Fibroblast of upper back skin (primary cell): ENCODE measurements at regions not wholly inside any gene's neighbourhood (a gene's known extent, or its start where the extent isn't known, plus 50 kb on each side); places are given as distances from the start of the nearest gene placed in this dataset.

Source experiments
- DNase-seq: peaks from one replicate; pipeline ENCODE4 v3.0.0-alpha.2; 2013

DNA sequence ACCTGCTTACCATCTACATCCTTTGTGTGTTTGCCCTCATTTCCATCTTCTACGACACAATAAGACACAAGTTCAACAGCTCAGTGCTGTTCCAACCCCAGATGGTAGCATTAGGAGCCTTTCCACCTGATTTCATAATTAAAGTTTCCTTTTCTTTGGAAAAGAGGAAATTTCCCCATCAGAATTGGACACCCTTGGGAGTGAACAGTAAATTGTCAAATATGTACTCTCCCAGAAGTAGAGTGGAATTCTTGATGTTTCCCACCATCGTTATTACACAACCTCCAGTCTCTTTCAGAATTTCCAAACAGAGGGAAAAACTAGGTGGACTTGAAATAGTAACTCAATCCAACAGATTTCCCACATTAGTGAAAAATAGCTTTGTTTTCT is 337.6 kb upstream of the OR4E1 start:
- no peak for DNase-seq

- no peak for DNase-seq
Measured at GRCh38 chr14:22010545-22011252, 337.1 kb upstream of the OR4E1 start.

DNA sequence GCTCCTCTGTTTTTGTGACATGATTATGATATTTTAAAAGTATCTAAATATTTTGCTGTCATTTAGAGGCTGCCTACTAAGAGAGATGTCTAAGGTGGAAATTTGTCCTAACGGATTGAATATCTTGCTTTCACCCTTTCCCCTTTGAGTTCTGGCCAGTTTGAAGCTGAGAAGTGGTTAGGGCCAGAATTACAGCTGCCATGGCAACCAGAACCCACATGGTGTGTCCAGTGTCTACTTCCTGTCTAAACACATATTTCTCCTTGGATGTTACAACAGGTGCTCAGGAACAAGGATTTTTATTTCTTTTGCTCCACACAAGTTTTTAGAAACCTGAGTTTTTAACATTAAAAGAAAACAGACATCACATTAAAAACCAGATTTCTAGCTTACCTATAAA is 335.1 kb upstream of the OR4E1 start:
- DNase-seq: no peak

DNA sequence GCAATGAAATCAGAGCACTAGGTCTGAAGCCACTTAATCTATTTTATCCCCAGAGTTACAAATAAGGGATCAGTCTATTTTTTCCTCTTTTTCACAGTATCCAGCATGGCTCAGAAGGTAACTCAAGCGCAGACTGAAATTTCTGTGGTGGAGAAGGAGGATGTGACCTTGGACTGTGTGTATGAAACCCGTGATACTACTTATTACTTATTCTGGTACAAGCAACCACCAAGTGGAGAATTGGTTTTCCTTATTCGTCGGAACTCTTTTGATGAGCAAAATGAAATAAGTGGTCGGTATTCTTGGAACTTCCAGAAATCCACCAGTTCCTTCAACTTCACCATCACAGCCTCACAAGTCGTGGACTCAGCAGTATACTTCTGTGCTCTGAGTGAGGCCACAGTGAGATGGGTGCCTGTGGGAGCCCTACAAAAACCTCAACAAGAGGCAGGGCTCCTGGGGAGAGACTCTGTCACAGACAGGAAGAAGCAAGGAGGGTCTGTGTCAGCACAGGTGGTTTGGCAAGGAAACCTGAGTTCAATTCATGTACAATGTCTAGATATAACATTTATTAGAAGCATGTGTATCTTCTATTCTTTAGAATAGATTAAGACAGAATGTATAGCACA is 334.3 kb upstream of the OR4E1 start:
- no peak for DNase-seq

- no peak for DNase-seq
Measured at GRCh38 chr14:22007363-22007762, 333.7 kb upstream of the OR4E1 start.

DNA sequence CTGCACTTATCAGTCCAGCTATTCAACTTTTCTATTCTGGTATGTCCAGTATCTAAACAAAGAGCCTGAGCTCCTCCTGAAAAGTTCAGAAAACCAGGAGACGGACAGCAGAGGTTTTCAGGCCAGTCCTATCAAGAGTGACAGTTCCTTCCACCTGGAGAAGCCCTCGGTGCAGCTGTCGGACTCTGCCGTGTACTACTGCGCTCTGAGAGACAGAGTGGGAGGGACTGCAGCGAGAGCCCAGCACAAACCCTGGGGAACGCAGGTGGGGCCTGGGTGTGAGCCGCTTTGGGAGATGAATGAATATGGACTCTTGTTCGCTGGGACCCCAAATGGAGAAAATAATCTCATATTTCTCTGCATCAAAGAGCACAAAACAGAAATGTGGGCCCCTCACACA is 329.8 kb upstream of the OR4E1 start:
- DNase-seq: no peak

DNA sequence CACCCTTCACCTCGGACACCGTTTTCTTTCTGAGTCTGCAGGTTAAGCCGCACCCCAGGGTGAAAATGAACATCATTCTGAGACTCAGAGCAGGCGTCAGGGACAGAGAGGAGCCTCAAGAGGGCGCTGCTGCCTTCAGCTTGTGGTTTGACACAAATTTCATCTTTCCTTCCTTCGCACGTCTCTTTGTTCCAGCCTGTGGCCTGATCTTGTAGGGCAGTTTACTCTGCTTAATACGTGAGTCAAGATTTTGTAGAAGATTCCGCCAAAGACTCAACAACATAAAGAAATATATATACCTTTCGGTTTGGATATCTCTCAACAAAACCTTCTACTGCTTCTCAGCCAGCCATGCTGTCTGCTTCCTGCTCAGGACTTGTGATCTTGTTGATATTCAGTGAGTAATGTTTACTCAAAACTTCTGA is 329.3 kb upstream of the OR4E1 start:
- no peak for DNase-seq

GRCh38 chr14:21999402-21999801 is 325.8 kb upstream of the OR4E1 start:
- DNase-seq: no peak

DNA sequence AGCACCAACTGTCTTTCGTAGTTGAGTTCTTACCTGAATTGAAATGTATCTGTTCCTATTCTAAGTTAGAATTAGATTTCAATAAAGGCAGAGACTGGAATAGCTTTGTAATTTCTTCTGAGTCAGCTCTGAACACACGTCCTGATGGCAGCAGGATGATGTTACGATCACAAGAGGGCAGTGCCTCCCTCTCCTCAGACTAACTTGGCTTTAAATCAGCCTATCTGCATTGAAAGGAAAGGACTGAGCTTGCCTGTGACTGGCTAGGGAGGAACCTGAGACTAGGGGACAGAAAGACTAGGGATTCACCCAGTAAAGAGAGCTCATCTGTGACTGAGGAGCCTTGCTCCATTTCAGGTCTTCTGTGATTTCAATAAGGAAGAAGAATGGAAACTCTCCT is 323.7 kb upstream of the OR4E1 start:
- DNase-seq: no peak

DNA sequence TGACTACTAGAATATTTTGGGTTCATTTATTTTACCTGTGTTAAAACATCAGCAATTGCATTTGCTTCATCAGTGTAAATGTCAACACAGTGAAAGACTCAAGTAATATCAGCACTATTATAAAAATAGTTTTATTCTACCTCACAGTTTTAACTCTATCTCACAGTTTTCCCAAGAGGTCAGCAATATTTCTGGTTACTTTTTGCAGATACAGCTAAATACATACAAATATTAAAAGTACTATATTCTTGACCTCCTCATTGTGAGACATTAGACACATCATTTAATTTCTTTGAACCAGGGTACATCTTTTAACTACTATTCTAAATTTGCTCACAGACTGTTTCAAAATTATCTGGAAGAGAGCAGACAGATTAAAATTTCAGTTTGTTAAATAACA is 321.7 kb upstream of the OR4E1 start:
- no peak for DNase-seq

DNA sequence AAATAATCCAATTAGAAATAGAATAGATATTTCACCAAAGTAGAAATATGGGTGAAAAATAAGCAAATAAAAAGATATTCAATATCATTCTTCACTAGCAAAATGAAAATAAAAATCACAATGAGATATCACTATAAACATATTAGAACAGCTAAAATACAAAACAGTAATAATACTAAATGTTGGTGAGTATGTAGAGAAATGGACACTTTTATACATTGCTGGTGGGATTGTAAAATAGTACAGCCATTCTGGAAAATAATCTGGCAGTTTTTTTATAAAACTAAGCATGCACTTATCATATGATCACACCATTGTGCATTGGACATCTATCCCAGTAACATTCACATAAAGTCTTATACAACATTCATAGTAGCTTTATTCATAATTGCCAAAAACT is 320.2 kb upstream of the OR4E1 start:
- no peak for DNase-seq

- no peak for DNase-seq
Measured at GRCh38 chr14:21993070-21993469, 319.5 kb upstream of the OR4E1 start.

DNA sequence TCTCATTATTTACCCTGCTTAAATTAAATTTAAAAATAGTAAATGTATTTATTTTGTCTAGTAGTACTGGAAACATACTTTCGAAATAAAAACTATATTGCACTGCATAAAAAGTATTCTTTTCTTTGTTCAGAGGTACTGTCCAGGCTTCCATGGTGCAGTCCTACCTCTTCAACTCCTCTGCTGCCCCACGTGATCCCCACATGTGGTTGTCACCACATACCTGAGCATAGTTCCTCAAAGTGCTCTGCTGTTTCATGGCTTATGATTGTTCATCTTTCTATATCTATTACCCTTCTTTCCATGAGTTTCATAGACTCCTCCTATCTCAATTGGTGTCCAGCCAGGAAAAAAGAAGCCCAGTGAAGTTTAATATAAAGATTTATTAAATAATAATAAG is 317.5 kb upstream of the OR4E1 start:
- no peak for DNase-seq

DNA sequence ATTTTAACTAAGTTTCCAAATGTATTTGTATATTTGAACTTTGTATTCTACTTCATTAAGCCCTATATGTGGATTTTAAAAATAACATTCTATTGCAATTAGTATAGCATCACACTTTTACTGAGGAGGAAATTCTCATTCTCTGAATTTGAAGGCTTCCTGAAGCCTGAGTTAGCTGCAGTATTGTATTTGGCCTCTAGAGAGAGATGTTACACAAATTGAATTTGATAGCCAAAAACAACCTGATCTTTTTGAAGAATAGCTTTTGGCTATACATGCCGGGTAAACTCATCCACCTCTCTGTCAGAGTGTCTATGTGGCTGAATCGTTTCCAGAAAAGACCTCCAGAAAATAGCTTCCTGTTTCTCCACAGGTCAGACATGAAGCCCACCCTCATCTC is 316.5 kb upstream of the OR4E1 start:
- DNase-seq: no peak

- DNase-seq: no peak
Measured at GRCh38 chr14:21989090-21989489, 315.5 kb upstream of the OR4E1 start.

- DNase-seq: no peak
Measured at GRCh38 chr14:21988413-21988812, 314.8 kb upstream of the OR4E1 start.

DNA sequence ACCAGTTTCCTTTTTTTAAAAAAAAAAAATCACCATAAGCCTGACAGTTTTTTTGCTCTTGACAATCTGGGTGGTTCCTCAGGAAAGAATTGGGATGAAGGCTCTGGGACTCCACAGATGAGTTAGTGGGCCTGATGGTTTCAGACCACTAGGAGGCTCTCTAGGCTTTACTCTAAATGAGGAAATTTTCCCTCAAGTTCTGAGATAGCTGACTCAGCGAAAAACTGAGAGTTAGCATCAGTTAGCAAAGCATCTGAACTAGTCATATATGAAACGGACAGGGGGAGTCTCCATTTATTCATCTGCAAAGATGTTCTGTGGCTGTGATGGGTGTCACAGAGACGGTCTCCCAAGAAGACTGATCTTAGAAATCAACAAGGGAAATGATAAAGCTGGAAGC is 314.3 kb upstream of the OR4E1 start:
- DNase-seq: no peak

DNA sequence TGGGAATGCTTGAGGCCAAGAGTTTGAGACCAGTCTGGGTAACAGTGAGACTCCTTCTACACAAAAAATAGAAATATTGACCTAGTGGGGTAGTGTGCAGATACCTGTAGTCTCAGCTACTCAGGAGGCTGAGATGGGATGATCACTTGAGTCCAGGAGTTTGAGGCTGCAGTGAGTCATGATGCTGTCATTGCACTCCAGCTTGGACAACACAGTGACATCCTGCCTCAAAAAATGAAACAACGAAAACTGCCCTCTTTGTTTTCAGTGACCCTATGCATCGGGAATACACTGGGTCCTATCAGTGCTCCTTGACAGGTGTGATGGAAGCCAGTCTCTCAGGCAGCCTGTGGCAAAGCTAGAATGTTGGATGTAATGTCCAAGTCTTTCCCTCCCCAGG is 311.5 kb upstream of the OR4E1 start:
- DNase-seq: no peak

- no peak for DNase-seq
Measured at GRCh38 chr14:21978999-21979314, 305.3 kb upstream of the OR4E1 start.

- peak; percentile 7 for DNase-seq
Measured at GRCh38 chr14:21978184-21978998, 304.8 kb upstream of the OR4E1 start.

DNA sequence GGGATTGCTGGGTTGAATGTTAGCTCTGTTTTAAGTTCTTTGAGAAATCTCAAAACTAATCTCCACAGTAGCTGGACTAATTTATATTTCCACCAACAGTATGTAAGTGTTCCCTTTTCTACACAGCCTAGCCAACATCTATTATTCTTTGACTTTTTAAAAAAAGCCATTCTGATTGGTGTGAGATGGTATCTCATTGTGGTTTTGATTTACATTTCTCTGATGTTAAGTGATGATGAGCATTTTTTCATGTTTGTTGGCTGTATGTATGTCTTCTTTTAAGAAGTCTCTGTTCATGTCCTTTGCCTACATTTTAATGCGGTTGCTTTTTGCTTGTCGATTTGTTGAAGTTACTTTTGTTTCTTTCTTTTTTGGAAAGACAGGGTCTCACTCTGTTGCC is 301.1 kb upstream of the OR4E1 start:
- DNase-seq: no peak

DNA sequence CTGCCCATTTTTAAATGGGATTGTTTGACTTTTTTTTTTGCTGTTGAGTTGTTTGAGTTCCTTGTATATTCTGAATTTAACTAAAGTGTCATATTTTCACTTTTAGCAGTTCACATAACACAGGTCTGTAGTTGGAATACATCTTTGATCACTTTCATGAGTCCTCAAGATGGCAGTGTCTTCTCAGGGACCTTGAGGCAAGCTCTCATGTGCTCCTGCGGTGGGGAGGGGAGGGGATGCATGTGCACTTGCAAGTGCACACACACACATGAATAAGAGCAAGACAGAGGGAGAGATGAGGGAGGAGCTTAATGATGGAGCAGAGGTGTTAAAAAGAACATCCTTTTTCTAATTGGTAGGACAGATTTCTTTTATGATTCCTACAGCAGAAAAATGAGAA is 291.4 kb upstream of the OR4E1 start:
- DNase-seq: no peak

- DNase-seq: no peak
Measured at GRCh38 chr14:21964180-21964579, 290.6 kb upstream of the OR4E1 start.

- DNase-seq: no peak
Measured at GRCh38 chr14:21960636-21961035, 287.0 kb upstream of the OR4E1 start.
